A549 (cell line): ENCODE measurements at regions not wholly inside any gene's neighbourhood (a gene's known extent, or its start where the extent isn't known, plus 50 kb on each side); places are given as distances from the start of the nearest gene placed in this dataset.

Experiments used
- ATAC-seq, 2 experiments: fragments of 200-7000 bp in 1 of 2; fragments of >200 bp in 1 of 2; cut with Nextera tagmentation in 1 of 2; cut with Tn5 transposase in 1 of 2; 3 replicates each; pipeline versions ENCODE4 v1.8.0 to v1.9.1; 2018 to 2020; ENCODE audit warnings: mild to moderate bottlenecking in 1 of 2, moderate library complexity in 1 of 2
- CTCF ChIA-PET: fragments of 300-600 bp; sonication (Branson Sonifier 250); formaldehyde crosslinking; extraction: SDS; loops from one replicate; lab custom pipeline; 2021; ENCODE audit warnings: antibody characterized with exemption, inconsistent platforms; lab: Yijun Ruan, JAX
- POLR2A ChIA-PET: fragments of 350-600 bp; formaldehyde crosslinking; extraction: SDS; loops from one replicate; lab custom pipeline; 2021; ENCODE audit warnings: antibody characterized with exemption, inconsistent platforms; lab: Yijun Ruan, JAX
- DNase-seq, 2 experiments: peaks; one replicate each; pipeline versions ENCODE4 v3.0.0 to v3.0.0-alpha.2; 2011 to 2016; ENCODE audit warnings: low read depth in 1 of 2, low spot score in 1 of 2
- FAIRE-seq: peaks from 2 replicates; lab custom pipeline; 2011; peaks lifted over from hg19 to GRCh38; lab: Jason Lieb, UNC
- H3K27ac ChIP-seq, 2 experiments: fragments of >200 bp; sonication (Bioruptor Twin); formaldehyde crosslinking; 3 replicates each; pipeline ENCODE4 v1.5.1; 2016 to 2017
- H3K4me1 ChIP-seq: fragments of >200 bp; sonication (Bioruptor Twin); formaldehyde crosslinking; 3 replicates; pipeline ENCODE4 v1.6.1; 2016
- H3K4me2 ChIP-seq: fragments of >200 bp; sonication (Bioruptor Twin); formaldehyde crosslinking; 3 replicates; pipeline ENCODE4 v1.6.1; 2016
- H3K4me3 ChIP-seq: fragments of >200 bp; sonication (Bioruptor Twin); formaldehyde crosslinking; 3 replicates; pipeline ENCODE4 v1.5.1; 2016
- H3K9me3 ChIP-seq: fragments of >200 bp; sonication (Bioruptor Twin); formaldehyde crosslinking; 3 replicates; pipeline ENCODE4 v1.6.1; 2016
- CBX8 ChIP-seq: fragments of 200-600 bp; sonication (generic); IDR thresholded peaks from 2 replicates; pipeline ENCODE4 v1.6.1; 2016
- CEBPB ChIP-seq, 2 experiments: fragments of >200 bp in 1 of 2; sonication (Bioruptor Twin) in 1 of 2; formaldehyde crosslinking in 1 of 2; IDR thresholded peaks; 2 replicates each; pipeline ENCODE4 v1.6.1; 2012 to 2016
- EP300 ChIP-seq, 2 experiments: fragments of >200 bp; sonication (Bioruptor Twin); formaldehyde crosslinking; IDR thresholded peaks; 2 replicates in 1 of 2; 3 replicates in 1 of 2; pipeline ENCODE4 v1.6.1; 2016 to 2017
- FOXS1 ChIP-seq: fragments of 250-450 bp; sonication (Bioruptor Pico); IDR thresholded peaks from 2 replicates; pipeline ENCODE4 v1.5.0; 2020; ENCODE audit warnings: mild to moderate bottlenecking, moderate library complexity
- GATA3 ChIP-seq: IDR thresholded peaks from 2 replicates; pipeline ENCODE4 v1.6.1; 2012; ENCODE audit warnings: borderline replicate concordance
- HDAC2 ChIP-seq: fragments of 200-600 bp; sonication (generic); IDR thresholded peaks from 2 replicates; pipeline ENCODE4 v1.6.1; 2016
- HOXA7 ChIP-seq: fragments of 250-450 bp; sonication (Bioruptor Pico); IDR thresholded peaks from 2 replicates; pipeline ENCODE4 v1.5.0; 2020; ENCODE audit warnings: mild to moderate bottlenecking, moderate library complexity
- HOXB13 ChIP-seq: fragments of 250-450 bp; sonication (Bioruptor Pico); IDR thresholded peaks from 2 replicates; pipeline ENCODE4 v1.5.0; 2020; ENCODE audit warnings: low read depth, mild to moderate bottlenecking, moderate library complexity
- HOXB5 ChIP-seq: fragments of 250-450 bp; sonication (Bioruptor Pico); IDR thresholded peaks from 2 replicates; pipeline ENCODE4 v1.5.0; 2020; ENCODE audit warnings: mild to moderate bottlenecking, moderate library complexity
- JUN ChIP-seq, 2 experiments: fragments of >200 bp; sonication (Bioruptor Twin); formaldehyde crosslinking; IDR thresholded peaks; 2 replicates in 1 of 2; 3 replicates in 1 of 2; pipeline ENCODE4 v1.6.1; 2016 to 2017
- JUNB ChIP-seq: fragments of >200 bp; sonication (Bioruptor Twin); formaldehyde crosslinking; IDR thresholded peaks from 2 replicates; pipeline ENCODE4 v1.6.1; 2016
- KDM1A ChIP-seq: fragments of 200-600 bp; sonication (generic); IDR thresholded peaks from 2 replicates; pipeline ENCODE4 v1.6.1; 2016; ENCODE audit warnings: low read depth, mild to moderate bottlenecking
- MAZ ChIP-seq: fragments of 150-350 bp; IDR thresholded peaks from 2 replicates; pipeline ENCODE4 v1.6.1; 2014; ENCODE audit warnings: antibody characterized with exemption, low read depth, low read length, borderline replicate concordance
- MYC ChIP-seq: IDR thresholded peaks from 2 replicates; pipeline ENCODE4 v1.6.1; 2012; ENCODE audit warnings: mild to moderate bottlenecking, inconsistent platforms, low read length, improper control_type of control experiment, borderline replicate concordance
- NPAS2 ChIP-seq: fragments of 250-450 bp; sonication (Bioruptor Pico); IDR thresholded peaks from 2 replicates; pipeline ENCODE4 v1.8.0; 2022; ENCODE audit warnings: mild to moderate bottlenecking, moderate library complexity, borderline replicate concordance
- NR3C1 ChIP-seq: fragments of >200 bp; sonication (Bioruptor Twin); formaldehyde crosslinking; IDR thresholded peaks from 3 replicates; pipeline ENCODE4 v1.6.1; 2017
- PHF8 ChIP-seq: fragments of 200-600 bp; sonication (generic); IDR thresholded peaks from 2 replicates; pipeline ENCODE4 v1.6.1; 2016; ENCODE audit warnings: low read depth, mild to moderate bottlenecking, antibody characterized with exemption, moderate library complexity, borderline replicate concordance
- RAD21 ChIP-seq, 2 experiments: fragments of >200 bp in 1 of 2; sonication (Bioruptor Twin) in 1 of 2; formaldehyde crosslinking in 1 of 2; IDR thresholded peaks in 1 of 2; conservative IDR thresholded peaks in 1 of 2; 2 replicates in 1 of 2; 3 replicates in 1 of 2; pipeline ENCODE4 v1.6.1; 2012 to 2018; ENCODE audit warnings: inconsistent platforms in 1 of 2
- RFX5 ChIP-seq: fragments of 450-650 bp; IDR thresholded peaks from 2 replicates; pipeline ENCODE4 v1.7.1; 2014; ENCODE audit warnings: antibody characterized with exemption, mild to moderate bottlenecking, moderate library complexity
- SREBF2 ChIP-seq: fragments of 450-650 bp; IDR thresholded peaks from 2 replicates; pipeline ENCODE4 v1.6.1; 2014; ENCODE audit warnings: mild to moderate bottlenecking, moderate library complexity
- TFCP2L1 ChIP-seq: fragments of 250-450 bp; sonication (Bioruptor Pico); IDR thresholded peaks from 2 replicates; pipeline ENCODE4 v1.5.0; 2021; ENCODE audit warnings: mild to moderate bottlenecking
- ZC3H11A ChIP-seq: fragments of 450-650 bp; IDR thresholded peaks from 2 replicates; pipeline ENCODE4 v1.6.1; 2014; ENCODE audit warnings: antibody characterized with exemption, mild to moderate bottlenecking
- ZNF302 ChIP-seq: fragments of 250-450 bp; sonication (Bioruptor Pico); IDR thresholded peaks from 2 replicates; pipeline ENCODE4 v1.9.0; 2021; ENCODE audit warnings: inconsistent platforms, mild to moderate bottlenecking, moderate library complexity
- WGBS: methylation state at CpG from one replicate; pipeline ENCODE4 v1.1.6; 2017; ENCODE audit errors: missing lambda C conversion rate; 5-methylcytosine and 5-hydroxymethylcytosine counted together
- TF ChIP-seq, protein P1 (sequence below): fragments of >200 bp; sonication (Bioruptor Twin); formaldehyde crosslinking; IDR thresholded peaks from 2 replicates; pipeline ENCODE4 v1.6.1; 2016
- TF ChIP-seq, protein P2 (sequence below): IDR thresholded peaks from 2 replicates; pipeline ENCODE4 v1.6.1; 2012
- TF ChIP-seq, protein P3 (sequence below): fragments of 250-450 bp; sonication (Bioruptor Pico); IDR thresholded peaks from 2 replicates; pipeline ENCODE4 v1.5.0; 2021; ENCODE audit warnings: mild to moderate bottlenecking, moderate library complexity, borderline replicate concordance
- TF ChIP-seq, protein P4 (sequence below): fragments of >200 bp; sonication (Bioruptor Twin); formaldehyde crosslinking; IDR thresholded peaks from 3 replicates; pipeline ENCODE4 v1.6.1; 2016
- TF ChIP-seq, protein P5 (sequence below): fragments of 450-650 bp; IDR thresholded peaks from 2 replicates; pipeline ENCODE4 v1.6.1; 2014; ENCODE audit warnings: antibody characterized with exemption
- TF ChIP-seq, protein P6 (sequence below): fragments of 150-350 bp; IDR thresholded peaks from 2 replicates; pipeline ENCODE4 v1.6.1; 2014; ENCODE audit warnings: low read depth, mild to moderate bottlenecking, low read length

DNA sequence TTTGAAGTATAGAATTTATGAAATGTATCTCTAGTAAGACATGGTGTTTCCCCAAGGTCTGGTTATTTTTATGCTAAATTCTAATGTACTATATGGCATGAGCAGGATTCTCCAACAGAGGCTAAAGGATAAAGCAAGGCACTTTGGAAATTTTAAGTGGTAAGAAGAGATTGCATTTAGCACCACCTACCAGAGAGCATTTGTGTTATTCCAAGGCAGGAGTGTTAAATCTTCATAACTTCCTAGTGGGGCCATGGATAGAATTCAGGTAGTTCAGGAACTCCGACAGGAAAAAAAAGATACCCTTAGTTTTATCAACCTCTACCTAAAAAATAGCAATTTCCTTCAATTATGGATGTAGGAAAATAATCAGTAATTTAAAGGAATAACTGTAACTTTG, 497.4 kb upstream of the CRIM1 start:
- CTCF ChIA-PET, result no interaction called here
- H3K4me2 ChIP-seq, result no peak overlapping the region
- ATAC-seq, result no peak
- POLR2A ChIA-PET, result no interaction called here
- no peak overlapping the region for H3K4me3 ChIP-seq
- WGBS, result 9% methylated on average over 1 of the region's 1 CpG
- no peaks in the 10 kb centered on the region for H3K9me3 ChIP-seq
- no peaks in the 10 kb centered on the region for H3K4me1 ChIP-seq
- TF ChIP-seq, protein P1, sequence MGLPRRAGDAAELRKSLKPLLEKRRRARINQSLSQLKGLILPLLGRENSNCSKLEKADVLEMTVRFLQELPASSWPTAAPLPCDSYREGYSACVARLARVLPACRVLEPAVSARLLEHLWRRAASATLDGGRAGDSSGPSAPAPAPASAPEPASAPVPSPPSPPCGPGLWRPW, result no peak
- TF ChIP-seq HOXB13 (CRISPR knock-in tag) (no peak), TFCP2L1 (CRISPR knock-in tag) (no peak), JUN (IDR thresholded peaks at IDR 0.05) (no peak), PHF8 (no peak), CEBPB (IDR thresholded peaks at IDR 0.05) (no peak), MYC (no peak), ZC3H11A (no peak), NR3C1 (no peak)
- TF ChIP-seq, protein P2, sequence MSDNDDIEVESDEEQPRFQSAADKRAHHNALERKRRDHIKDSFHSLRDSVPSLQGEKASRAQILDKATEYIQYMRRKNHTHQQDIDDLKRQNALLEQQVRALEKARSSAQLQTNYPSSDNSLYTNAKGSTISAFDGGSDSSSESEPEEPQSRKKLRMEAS, result no peak
- TF ChIP-seq, all 56 proteins: peak for 0
- no peak for FAIRE-seq
- H3K27ac ChIP-seq, result no peak overlapping the region
- no peak for DNase-seq

DNA sequence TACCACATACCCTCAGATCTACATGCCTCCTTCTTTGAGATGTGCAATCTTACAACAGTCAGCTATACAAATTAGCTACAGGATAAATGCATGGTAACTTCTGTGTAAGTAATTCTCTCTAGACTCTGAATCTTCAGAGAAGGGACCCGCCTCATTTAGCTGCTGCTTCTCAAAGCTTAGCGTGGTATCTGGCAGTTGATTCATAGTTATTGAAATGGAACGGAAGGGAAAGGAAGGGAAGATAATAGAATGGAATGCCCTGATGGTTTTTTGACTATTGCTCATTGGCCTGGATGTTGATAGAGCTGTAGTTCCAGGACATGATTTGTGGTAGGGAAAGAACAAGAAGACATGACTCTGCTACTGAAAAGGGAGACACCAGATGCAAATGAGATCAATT, 498.1 kb upstream of the CRIM1 start:
- H3K9me3 ChIP-seq, result no peaks in the 10 kb centered on the region
- ATAC-seq (no peak), FAIRE-seq (no peak), DNase-seq (no peak)
- H3K4me2 ChIP-seq, result no peak overlapping the region
- TF ChIP-seq KDM1A, result no peak
- no peak for TF ChIP-seq JUN (IDR thresholded peaks at IDR 0.05)
- TF ChIP-seq JUNB, result no peak
- TF ChIP-seq CBX8, result no peak
- TF ChIP-seq, protein P3, sequence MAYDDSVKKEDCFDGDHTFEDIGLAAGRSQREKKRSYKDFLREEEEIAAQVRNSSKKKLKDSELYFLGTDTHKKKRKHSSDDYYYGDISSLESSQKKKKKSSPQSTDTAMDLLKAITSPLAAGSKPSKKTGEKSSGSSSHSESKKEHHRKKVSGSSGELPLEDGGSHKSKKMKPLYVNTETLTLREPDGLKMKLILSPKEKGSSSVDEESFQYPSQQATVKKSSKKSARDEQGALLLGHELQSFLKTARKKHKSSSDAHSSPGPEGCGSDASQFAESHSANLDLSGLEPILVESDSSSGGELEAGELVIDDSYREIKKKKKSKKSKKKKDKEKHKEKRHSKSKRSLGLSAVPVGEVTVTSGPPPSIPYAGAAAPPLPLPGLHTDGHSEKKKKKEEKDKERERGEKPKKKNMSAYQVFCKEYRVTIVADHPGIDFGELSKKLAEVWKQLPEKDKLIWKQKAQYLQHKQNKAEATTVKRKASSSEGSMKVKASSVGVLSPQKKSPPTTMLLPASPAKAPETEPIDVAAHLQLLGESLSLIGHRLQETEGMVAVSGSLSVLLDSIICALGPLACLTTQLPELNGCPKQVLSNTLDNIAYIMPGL (CRISPR knock-in tag), result no peak
- no peak for TF ChIP-seq SREBF2
- no peak for TF ChIP-seq HOXA7 (CRISPR knock-in tag)
- no peak for TF ChIP-seq ZNF302 (CRISPR knock-in tag)
- TF ChIP-seq HOXB5 (CRISPR knock-in tag), result no peak
- 1% methylated on average over 3 of the region's 3 CpGs for WGBS
- ChIA-PET POLR2A (no interaction called here), CTCF (no interaction called here)
- no peak overlapping the region for H3K4me3 ChIP-seq
- H3K27ac ChIP-seq, result no peak overlapping the region
- no peaks in the 10 kb centered on the region for H3K4me1 ChIP-seq

DNA sequence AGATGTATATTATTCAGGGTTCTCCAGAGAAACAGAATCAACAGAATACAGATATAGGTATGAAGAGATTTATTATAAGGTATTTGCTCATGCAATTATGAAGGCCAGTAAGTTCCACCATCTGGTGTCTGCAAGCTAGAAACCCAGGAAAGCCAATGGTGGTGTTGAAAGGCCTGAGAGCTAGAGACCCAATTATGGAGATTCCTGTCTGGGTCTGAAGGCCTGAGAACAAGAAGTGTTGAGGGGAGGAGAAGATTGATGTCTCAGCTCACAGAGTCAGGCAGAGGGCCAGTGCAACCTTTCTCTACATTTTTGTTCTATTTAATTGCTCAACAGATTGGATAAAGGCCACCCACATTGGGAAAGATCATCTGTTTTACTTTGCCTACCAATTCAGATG, 524.2 kb upstream of the CRIM1 start:
- Histone ChIP-seq H3K4me3 (no peak overlapping the region), H3K9me3 (no peaks in the 10 kb centered on the region), H3K27ac (no peak overlapping the region), H3K4me1 (no peaks in the 10 kb centered on the region), H3K4me2 (no peak overlapping the region)
- DNase-seq (no peak), FAIRE-seq (no peak), ATAC-seq (no peak)
- ChIA-PET CTCF (no interaction called here), POLR2A (no interaction called here)
- TF ChIP-seq, protein P4, sequence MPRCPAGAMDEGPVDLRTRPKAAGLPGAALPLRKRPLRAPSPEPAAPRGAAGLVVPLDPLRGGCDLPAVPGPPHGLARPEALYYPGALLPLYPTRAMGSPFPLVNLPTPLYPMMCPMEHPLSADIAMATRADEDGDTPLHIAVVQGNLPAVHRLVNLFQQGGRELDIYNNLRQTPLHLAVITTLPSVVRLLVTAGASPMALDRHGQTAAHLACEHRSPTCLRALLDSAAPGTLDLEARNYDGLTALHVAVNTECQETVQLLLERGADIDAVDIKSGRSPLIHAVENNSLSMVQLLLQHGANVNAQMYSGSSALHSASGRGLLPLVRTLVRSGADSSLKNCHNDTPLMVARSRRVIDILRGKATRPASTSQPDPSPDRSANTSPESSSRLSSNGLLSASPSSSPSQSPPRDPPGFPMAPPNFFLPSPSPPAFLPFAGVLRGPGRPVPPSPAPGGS, result no peak
- no peak for TF ChIP-seq JUN (IDR thresholded peaks at IDR 0.05)
- TF ChIP-seq HOXA7 (CRISPR knock-in tag), result no peak
- TF ChIP-seq HDAC2, result no peak
- TF ChIP-seq, protein P5, sequence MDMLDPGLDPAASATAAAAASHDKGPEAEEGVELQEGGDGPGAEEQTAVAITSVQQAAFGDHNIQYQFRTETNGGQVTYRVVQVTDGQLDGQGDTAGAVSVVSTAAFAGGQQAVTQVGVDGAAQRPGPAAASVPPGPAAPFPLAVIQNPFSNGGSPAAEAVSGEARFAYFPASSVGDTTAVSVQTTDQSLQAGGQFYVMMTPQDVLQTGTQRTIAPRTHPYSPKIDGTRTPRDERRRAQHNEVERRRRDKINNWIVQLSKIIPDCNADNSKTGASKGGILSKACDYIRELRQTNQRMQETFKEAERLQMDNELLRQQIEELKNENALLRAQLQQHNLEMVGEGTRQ, result no peak
- TF ChIP-seq, protein P6, sequence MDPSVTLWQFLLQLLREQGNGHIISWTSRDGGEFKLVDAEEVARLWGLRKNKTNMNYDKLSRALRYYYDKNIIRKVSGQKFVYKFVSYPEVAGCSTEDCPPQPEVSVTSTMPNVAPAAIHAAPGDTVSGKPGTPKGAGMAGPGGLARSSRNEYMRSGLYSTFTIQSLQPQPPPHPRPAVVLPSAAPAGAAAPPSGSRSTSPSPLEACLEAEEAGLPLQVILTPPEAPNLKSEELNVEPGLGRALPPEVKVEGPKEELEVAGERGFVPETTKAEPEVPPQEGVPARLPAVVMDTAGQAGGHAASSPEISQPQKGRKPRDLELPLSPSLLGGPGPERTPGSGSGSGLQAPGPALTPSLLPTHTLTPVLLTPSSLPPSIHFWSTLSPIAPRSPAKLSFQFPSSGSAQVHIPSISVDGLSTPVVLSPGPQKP, result no peak
- TF ChIP-seq GATA3, result no peak
- no peak for TF ChIP-seq ZNF302 (CRISPR knock-in tag)
- TF ChIP-seq RAD21 (conservative IDR thresholded peaks at IDR 0.05 in 1 of 2, IDR thresholded peaks at IDR 0.05 in 1 of 2), result no peak
- no peak for TF ChIP-seq MAZ
- no peak for TF ChIP-seq FOXS1
- TF ChIP-seq NPAS2 (CRISPR knock-in tag), result no peak
- TF ChIP-seq, protein P3 (CRISPR knock-in tag), result no peak
- TF ChIP-seq EP300 (IDR thresholded peaks at IDR 0.05), result no peak
- no peak for TF ChIP-seq TFCP2L1 (CRISPR knock-in tag)
- TF ChIP-seq RFX5, result no peak
